Fibroblast of skin of right biceps (primary cell): ENCODE measurements at regions not wholly inside any gene's neighbourhood (a gene's known extent, or its start where the extent isn't known, plus 50 kb on each side); places are given as distances from the start of the nearest gene placed in this dataset.
A peak's percentile ranks its signal among the peaks of the same experiment; 100 is the strongest.
"Not testable (repeated sequence)": the region's sequence is repeated elsewhere in the genome, so short reads cannot be mapped to it uniquely, and the experiment has no call there.

Source experiments
- DNase-seq: peaks from one replicate; pipeline ENCODE4 v3.0.0-alpha.2; 2013

- not testable (repeated sequence) for DNase-seq
These were observed 66.2 kb downstream of the SYT15 start for GRCh38 chr10:46645110-46645509.

DNA sequence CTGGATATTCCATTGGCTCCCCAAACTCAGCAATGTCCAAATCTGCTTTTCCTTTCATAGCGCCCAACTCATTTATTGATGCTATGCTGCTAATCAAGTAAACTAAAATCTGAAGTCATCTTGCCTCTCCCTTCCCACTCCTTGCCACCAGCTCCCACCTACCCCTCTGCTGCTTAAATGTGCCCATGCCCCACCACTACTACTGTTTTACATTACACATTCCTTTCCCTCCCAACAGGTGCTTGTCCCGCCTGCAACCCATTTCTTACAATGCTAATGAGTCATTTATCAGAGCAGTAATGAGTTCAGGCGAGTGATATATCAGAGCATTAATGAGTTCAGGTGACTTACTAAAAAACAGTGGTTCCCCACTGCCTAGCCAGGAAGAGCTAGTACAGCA, 67.2 kb downstream of the SYT15 start:
- DNase-seq: not testable (repeated sequence)

DNA sequence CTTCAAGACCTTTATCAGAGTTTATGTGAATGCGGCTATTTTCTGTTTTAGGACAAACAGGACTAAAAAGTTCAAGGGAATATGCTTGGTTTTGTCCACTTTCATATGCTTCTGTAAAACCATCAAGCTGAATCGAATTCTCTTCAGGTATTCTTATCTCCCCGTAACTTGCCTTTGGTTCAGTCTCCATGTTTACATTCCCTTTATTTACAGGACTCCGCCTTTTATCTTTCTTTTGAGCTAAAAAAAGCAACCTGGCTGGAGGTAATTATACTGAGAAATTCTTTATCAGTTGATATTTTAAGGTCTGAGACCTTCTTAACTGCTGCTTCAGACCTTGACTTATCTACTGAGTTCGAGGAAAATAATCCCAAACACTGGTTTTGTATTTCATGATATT, 72.0 kb downstream of the SYT15 start:
- not testable (repeated sequence) for DNase-seq

DNA sequence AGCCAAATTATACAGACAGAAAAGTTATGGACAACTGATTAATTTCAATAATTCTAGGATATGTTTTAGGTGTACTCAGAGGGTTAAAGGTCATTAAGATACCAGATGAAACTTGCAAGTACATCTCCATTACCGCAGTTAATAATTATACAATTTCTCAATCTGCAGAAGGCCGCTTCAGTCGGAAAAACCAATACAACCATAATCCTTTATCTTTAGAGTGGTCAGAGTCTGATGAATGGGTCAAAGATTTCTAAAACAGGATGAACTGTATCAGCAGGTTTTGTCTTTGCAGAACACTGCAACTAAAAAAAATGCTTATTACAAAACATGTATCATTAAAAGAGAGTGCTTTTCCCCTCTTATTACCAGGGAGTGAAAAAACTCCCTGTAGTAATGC, 78.5 kb downstream of the SYT15 start:
- DNase-seq: not testable (repeated sequence)

GRCh38 chr10:46660027-46660834, 81.3 kb downstream of the SYT15 start:
- DNase-seq: not testable (repeated sequence)

DNA sequence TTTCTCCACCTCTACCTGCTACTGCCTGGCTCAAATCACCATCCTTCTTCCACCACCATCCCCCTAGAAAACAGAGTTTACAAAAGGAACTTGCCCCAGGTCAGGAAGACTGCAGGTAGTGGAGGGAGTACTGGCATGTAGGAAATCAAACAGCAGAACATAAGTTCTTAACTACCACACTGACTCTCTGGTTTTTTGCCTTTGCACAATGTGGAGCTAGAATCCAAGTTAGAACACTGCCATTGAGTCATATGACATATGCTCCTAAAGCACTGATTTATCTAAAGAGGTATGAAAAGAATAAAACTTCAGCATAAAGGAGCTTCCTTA, 81.9 kb downstream of the SYT15 start:
- not testable (repeated sequence) for DNase-seq

- DNase-seq: not testable (repeated sequence)
These were observed 86.6 kb downstream of the SYT15 start for GRCh38 chr10:46665536-46665935.

GRCh38 chr10:46668357-46668997, 89.5 kb downstream of the SYT15 start:
- DNase-seq: not testable (repeated sequence)

DNA sequence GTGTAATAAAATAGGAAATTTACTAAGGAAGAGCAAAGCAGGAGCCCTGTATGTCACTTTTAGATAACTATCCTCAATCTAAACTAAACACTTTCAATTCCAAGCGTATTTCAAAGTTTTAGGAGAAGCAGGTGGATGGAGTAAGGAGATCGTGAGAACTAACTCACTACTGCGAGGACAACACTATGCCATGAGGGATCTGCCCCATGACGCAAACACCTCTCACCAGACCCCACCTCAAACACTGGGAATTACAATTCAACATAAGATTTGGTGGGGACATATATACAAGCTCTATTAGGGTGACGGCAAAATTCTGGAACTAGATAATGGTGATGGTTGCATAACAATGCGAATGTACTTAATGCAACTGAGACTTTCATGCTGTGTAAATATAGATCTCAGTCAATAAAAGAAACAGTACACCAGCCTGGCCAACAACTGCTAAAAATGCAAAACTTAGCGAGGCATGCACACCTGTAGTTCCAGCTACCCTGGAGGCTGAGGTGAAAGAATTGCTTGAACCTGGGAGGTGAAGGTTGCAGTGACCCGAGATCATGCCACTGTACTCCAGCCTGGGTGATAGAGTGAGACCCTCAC, 99.0 kb downstream of the SYT15 start:
- not testable (repeated sequence) for DNase-seq

- DNase-seq: not testable (repeated sequence)
These were observed 112.5 kb downstream of the SYT15 start for GRCh38 chr10:46691397-46691796.

GRCh38 chr10:46693218-46693617, 114.3 kb downstream of the SYT15 start:
- DNase-seq: not testable (repeated sequence)

GRCh38 chr10:46717264-46717663, 138.3 kb downstream of the SYT15 start:
- DNase-seq: not testable (repeated sequence)

GRCh38 chr10:46718014-46718413, 139.1 kb downstream of the SYT15 start:
- not testable (repeated sequence) for DNase-seq

- peak; percentile 0 for DNase-seq
These were observed 141.5 kb downstream of the SYT15 start for GRCh38 chr10:46720386-46720785.

- DNase-seq: not testable (repeated sequence)
These were observed 142.0 kb downstream of the SYT15 start for GRCh38 chr10:46720811-46721518.

GRCh38 chr10:46724258-46724657, 145.3 kb downstream of the SYT15 start:
- not testable (repeated sequence) for DNase-seq

DNA sequence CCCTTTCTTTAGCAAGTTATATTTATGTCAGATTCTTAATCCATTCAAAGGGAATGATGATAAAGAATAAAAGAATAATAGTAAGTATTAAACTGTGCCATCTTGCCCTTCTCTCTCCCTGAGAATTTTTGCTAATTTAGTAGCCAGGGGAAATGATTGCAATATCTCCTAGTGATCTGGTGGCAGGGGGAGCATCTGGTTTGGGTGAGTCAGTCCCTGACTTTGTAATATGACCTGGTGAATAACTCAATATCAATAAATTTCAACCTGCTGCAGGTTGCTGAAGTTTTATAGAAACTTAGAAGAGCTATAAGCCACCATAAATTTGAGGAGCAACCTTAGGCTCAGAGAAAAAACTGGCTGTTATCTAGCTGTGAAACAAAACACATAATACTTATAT, 149.4 kb downstream of the SYT15 start:
- DNase-seq: not testable (repeated sequence)

DNA sequence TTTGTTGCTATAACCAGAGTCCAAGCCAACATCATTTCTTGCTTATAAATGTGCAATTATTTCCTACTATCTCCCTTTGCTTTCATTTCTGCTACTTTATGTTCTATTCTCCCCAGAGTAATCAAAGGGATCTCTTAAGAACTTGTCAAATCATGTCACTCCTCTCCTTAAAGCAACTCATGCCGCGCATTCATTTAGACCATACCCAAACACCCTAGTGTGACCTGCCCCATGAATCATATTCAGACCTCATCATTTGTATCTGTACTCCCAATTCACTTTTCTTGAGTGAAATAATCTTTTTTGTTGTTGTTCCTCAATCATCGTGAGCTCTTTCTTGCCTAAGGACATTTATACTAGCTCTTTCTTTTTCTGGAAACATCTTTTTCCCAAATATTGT, 151.8 kb downstream of the SYT15 start:
- not testable (repeated sequence) for DNase-seq

- not testable (repeated sequence) for DNase-seq
These were observed 154.8 kb downstream of the SYT15 start for GRCh38 chr10:46733635-46734261.

DNA sequence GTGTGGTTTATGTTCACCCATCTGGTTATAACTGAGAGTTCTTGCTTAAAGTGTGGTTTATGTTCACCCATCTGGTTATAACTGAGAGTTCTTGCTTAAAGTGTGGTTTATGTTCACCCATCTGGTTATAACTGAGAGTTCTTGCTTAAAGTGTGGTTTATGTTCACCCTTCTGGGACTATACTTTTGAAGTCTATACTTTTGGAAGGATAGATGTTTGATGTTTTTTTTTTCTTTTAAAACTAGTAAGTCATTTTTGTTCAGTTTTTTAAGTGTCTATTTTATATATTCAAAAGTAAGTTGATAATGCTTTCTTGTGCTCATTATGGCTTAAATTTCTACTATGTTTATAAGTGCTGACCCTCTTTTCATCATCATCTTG, 155.3 kb downstream of the SYT15 start:
- DNase-seq: not testable (repeated sequence)

DNA sequence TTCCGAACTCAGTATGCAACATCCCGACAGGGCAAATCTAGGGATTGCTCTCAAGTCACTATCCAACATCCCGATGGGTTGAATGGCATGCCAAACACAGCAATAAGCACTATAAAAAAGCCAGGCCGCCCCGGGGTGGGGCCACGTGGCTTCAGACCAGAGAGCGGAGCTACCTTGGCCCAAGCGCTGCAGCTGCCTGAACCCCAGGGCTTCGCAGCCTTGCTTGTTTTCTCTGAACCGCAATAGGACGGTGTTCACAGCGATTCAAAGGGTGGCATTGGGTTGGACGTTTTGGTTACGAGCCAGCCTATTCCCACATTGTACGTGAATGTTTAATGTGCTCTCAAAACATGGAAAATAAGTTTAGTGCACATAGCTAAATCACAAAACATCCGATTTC, 161.0 kb downstream of the SYT15 start:
- DNase-seq: not testable (repeated sequence)

GRCh38 chr10:46740368-46740767, 161.4 kb downstream of the SYT15 start:
- DNase-seq: not testable (repeated sequence)

GRCh38 chr10:46749003-46749402, 162.2 kb upstream of the PTPN20 start:
- DNase-seq: not testable (repeated sequence)
